ENCODE measurements at regions not wholly inside any gene's neighbourhood (a gene's known extent, or its start where the extent isn't known, plus 50 kb on each side); places are given as distances from the start of the nearest gene placed in this dataset.

DNA sequence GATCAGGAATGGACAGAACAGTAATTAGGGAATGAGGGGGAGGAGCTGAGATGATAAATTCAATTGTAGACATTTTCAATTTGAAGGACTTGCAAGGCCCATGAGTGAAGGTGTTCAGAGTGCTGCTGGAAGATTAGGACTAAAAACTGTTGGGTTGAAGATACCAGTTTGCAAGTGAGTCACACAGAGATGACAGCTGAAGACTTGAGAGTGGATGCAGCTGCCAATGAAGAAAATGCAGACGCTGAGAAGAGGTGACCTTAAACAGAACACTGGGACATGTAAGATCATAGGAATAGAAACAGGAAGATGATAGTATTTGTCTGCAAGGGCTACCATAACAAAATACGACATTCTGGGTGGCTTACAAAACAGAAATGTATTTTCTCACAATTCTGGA lies 1716.5 kb upstream of the SLC10A2 start:
- 41 to 47% methylated on average over 2 of the region's 2 CpGs for WGBS, 2 donors
- no peak for ATAC-seq
- Histone ChIP-seq H3K27me3 (no peaks in the 10 kb centered on the region), H3K4me1 (no peaks in the 10 kb centered on the region), H3K27ac (no peak overlapping the region), H3K36me3 (no peaks in the 10 kb centered on the region), H3K4me3 (no peak overlapping the region), H3K9me3 (no peaks in the 10 kb centered on the region)
- intact Hi-C loops (cut with DNase I): no loop called here
- no peak for TF ChIP-seq CTCF (IDR thresholded peaks at IDR 0.05)
- no peak for DNase-seq

- ATAC-seq (no peak), DNase-seq (no peak)
- intact Hi-C loops (cut with DNase I): loop anchor here in 1 of 10 donors (10.0 kb wide), 1 partner anchor 425 kb away; no protein-coding TSS in a partner anchor
- Histone ChIP-seq H3K27me3 (no peaks in the 10 kb centered on the region), H3K36me3 (no peaks in the 10 kb centered on the region), H3K4me1 (no peaks in the 10 kb centered on the region), H3K27ac (no peak overlapping the region), H3K4me3 (no peak overlapping the region), H3K9me3 (no peaks in the 10 kb centered on the region)
- TF ChIP-seq CTCF (IDR thresholded peaks at IDR 0.05): no peak
- 59 to 62% methylated on average over 4 of the region's 4 CpGs for WGBS, 2 donors
These were observed 1713.2 kb upstream of the SLC10A2 start for GRCh38 chr13:104779311-104779993.

- H3K4me3 ChIP-seq: no peak overlapping the region
- intact Hi-C loops (cut with DNase I): loop anchor here in 1 of 10 donors (10.0 kb wide), 1 partner anchor 431 kb away; no protein-coding TSS in a partner anchor
- no peaks in the 10 kb centered on the region for H3K36me3 ChIP-seq
- no peaks in the 10 kb centered on the region for H3K9me3 ChIP-seq
- H3K4me1 ChIP-seq: no peaks in the 10 kb centered on the region
- H3K27ac ChIP-seq: no peak overlapping the region
- peak; percentile 27 to 70 (median 53) for TF ChIP-seq CTCF (IDR thresholded peaks at IDR 0.05)
- DNase-seq (no peak), ATAC-seq (no peak)
- no peaks in the 10 kb centered on the region for H3K27me3 ChIP-seq
- 57 to 59% methylated on average over 2 of the region's 2 CpGs for WGBS, 2 donors
These were observed 1707.6 kb upstream of the SLC10A2 start for GRCh38 chr13:104773775-104774174.

DNA sequence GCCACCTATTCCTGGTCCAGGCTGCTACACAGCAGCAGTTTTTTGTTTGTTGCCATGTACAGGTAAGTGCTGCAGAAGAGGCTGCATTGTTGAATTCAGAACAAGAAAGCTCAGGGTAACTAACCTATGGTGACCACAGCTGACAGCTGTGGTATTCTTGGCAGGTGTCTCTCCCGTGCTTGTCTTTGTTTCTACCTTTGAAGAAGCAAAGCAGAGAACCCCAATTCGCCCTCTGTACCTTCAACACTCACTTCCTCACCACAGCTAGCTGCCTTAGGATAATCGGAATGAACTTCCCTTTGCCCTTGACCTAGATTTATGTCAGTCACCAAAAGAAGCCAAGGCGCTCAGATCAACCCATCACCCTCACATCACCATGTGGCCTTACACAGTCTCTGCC lies 1703.3 kb upstream of the SLC10A2 start:
- DNase-seq (no peak), ATAC-seq (peak in 1 of 8 donors; percentile 34)
- Histone ChIP-seq H3K36me3 (no peaks in the 10 kb centered on the region), H3K27ac (no peak overlapping the region), H3K9me3 (no peaks in the 10 kb centered on the region), H3K4me1 (no peaks in the 10 kb centered on the region), H3K4me3 (no peak overlapping the region), H3K27me3 (no peaks in the 10 kb centered on the region)
- WGBS, 2 donors: 82 to 90% methylated on average over 4 of the region's 4 CpGs
- intact Hi-C loops (cut with DNase I): no loop called here
- no peak for TF ChIP-seq CTCF (IDR thresholded peaks at IDR 0.05)
